Upper lobe of right lung (tissue), 1 donor: ENCODE measurements at regions not wholly inside any gene's neighbourhood (a gene's known extent, or its start where the extent isn't known, plus 50 kb on each side); places are given as distances from the start of the nearest gene placed in this dataset.

Experiments
- ATAC-seq: fragments of 200-7000 bp; cut with Tn5 transposase; one replicate; pipeline ENCODE4 v1.9.1; 2020; ENCODE audit warnings: mild to moderate bottlenecking, moderate library complexity
- DNase-seq: peaks from one replicate; pipeline ENCODE4 v3.0.0-alpha.2; 2020
- H3K27ac ChIP-seq: fragments of 200-600 bp; one replicate; pipeline ENCODE4 v1.8.0; 2022
- H3K27me3 ChIP-seq: fragments of 200-600 bp; one replicate; pipeline ENCODE4 v1.8.0; 2022; ENCODE audit warnings: mild to moderate bottlenecking
- H3K36me3 ChIP-seq: fragments of 200-600 bp; one replicate; pipeline ENCODE4 v1.8.0; 2022
- H3K4me1 ChIP-seq: fragments of 200-600 bp; one replicate; pipeline ENCODE4 v1.8.0; 2022
- H3K4me3 ChIP-seq: fragments of 200-600 bp; one replicate; pipeline ENCODE4 v1.8.0; 2022; ENCODE audit warnings: mild to moderate bottlenecking
- H3K9me3 ChIP-seq: fragments of 200-600 bp; one replicate; pipeline ENCODE4 v1.8.0; 2022
- CTCF ChIP-seq: fragments of 200-600 bp; IDR thresholded peaks from one replicate; pipeline ENCODE4 v1.8.0; 2022; ENCODE audit warnings: antibody characterized with exemption
- intact Hi-C: fragments of 100-400 bp; cut with DNase I; formaldehyde crosslinking; loops from one replicate; pipeline ENCODE4 v1.11.0; 2022
- donor health status: DM: no; HTN: yes; CAD: no; lungs with severe emphysema.

GRCh38 chr11:69378303-69379141 is 84.6 kb downstream of the MYEOV start:
- no peaks in the 10 kb centered on the region for H3K36me3 ChIP-seq
- no peak for ATAC-seq
- H3K27ac ChIP-seq, result no peak overlapping the region
- H3K4me3 ChIP-seq, result no peak overlapping the region
- TF ChIP-seq CTCF, result no peak
- peak; percentile 56 for DNase-seq
- intact Hi-C loops, result no loop called here
- no peaks in the 10 kb centered on the region for H3K27me3 ChIP-seq
- no peaks in the 10 kb centered on the region for H3K9me3 ChIP-seq
- H3K4me1 ChIP-seq, result peaks cover 7% of the 10 kb centered on the region

- no peaks in the 10 kb centered on the region for H3K36me3 ChIP-seq
- H3K9me3 ChIP-seq, result no peaks in the 10 kb centered on the region
- no peak overlapping the region for H3K4me3 ChIP-seq
- no peaks in the 10 kb centered on the region for H3K27me3 ChIP-seq
- no peak overlapping the region for H3K27ac ChIP-seq
- ATAC-seq (no peak), DNase-seq (peak; percentile 50)
- TF ChIP-seq CTCF, result no peak
- H3K4me1 ChIP-seq, result no peaks in the 10 kb centered on the region
- intact Hi-C loops, result no loop called here
Measured at GRCh38 chr11:69380451-69380901, 86.5 kb downstream of the MYEOV start.

GRCh38 chr11:69380921-69381581 is 87.1 kb downstream of the MYEOV start:
- Histone ChIP-seq H3K9me3 (no peaks in the 10 kb centered on the region), H3K36me3 (no peaks in the 10 kb centered on the region), H3K27me3 (no peaks in the 10 kb centered on the region), H3K27ac (no peak overlapping the region), H3K4me1 (no peaks in the 10 kb centered on the region), H3K4me3 (no peak overlapping the region)
- ATAC-seq, result peak; percentile 8
- peak; percentile 58 for DNase-seq
- intact Hi-C loops, result no loop called here
- TF ChIP-seq CTCF, result no peak

- Histone ChIP-seq H3K4me1 (no peaks in the 10 kb centered on the region), H3K9me3 (no peaks in the 10 kb centered on the region), H3K27me3 (no peaks in the 10 kb centered on the region), H3K4me3 (no peak overlapping the region), H3K36me3 (no peaks in the 10 kb centered on the region), H3K27ac (no peak overlapping the region)
- intact Hi-C loops, result no loop called here
- ATAC-seq, result no peak
- no peak for TF ChIP-seq CTCF
- no peak for DNase-seq
Measured at GRCh38 chr11:69381681-69382130, 87.8 kb downstream of the MYEOV start.

GRCh38 chr11:69382131-69383128 is 88.5 kb downstream of the MYEOV start:
- intact Hi-C loops, result no loop called here
- no peak for TF ChIP-seq CTCF
- H3K9me3 ChIP-seq, result no peaks in the 10 kb centered on the region

More at GRCh38 chr11:69382131-69383128, 88.5 kb downstream of the MYEOV start:
- H3K4me1 ChIP-seq, result no peaks in the 10 kb centered on the region
- no peaks in the 10 kb centered on the region for H3K36me3 ChIP-seq
- no peak overlapping the region for H3K27ac ChIP-seq
- ATAC-seq, result peak; percentile 16
- peak overlapping the region; percentile 8 for H3K4me3 ChIP-seq
- DNase-seq, result peak; percentile 67
- no peaks in the 10 kb centered on the region for H3K27me3 ChIP-seq
